GM12878 (cell line): ENCODE measurements at regions not wholly inside any gene's neighbourhood (a gene's known extent, or its start where the extent isn't known, plus 50 kb on each side); places are given as distances from the start of the nearest gene placed in this dataset.

ENCODE experiments used
- ATAC-seq: fragments of 200-7000 bp; cut with Tn5 transposase; 3 replicates; pipeline ENCODE4 v1.9.1; 2020; ENCODE audit warnings: mild to moderate bottlenecking, moderate library complexity
- BruUV-seq: library from RNA; stranded (reverse); fragments of 400-500 nt; replicated peaks from 2 replicates; lab custom pipeline; 2021; lab: Mats Ljungman, UMichigan
- CTCF ChIA-PET: fragments of 300-600 bp; sonication (Branson Sonifier 250); formaldehyde crosslinking; extraction: SDS; loops from one replicate; lab custom pipeline; 2021; ENCODE audit warnings: inconsistent platforms; lab: Yijun Ruan, JAX
- POLR2A ChIA-PET: fragments of 350-600 bp; formaldehyde crosslinking; extraction: SDS; loops from one replicate; lab custom pipeline; 2021; ENCODE audit warnings: inconsistent platforms; lab: Charles Lee
- RAD21 ChIA-PET: fragments of 300-600 bp; sonication (Branson Sonifier 250); formaldehyde crosslinking; loops from one replicate; lab custom pipeline; 2023; ENCODE audit warnings: antibody characterized with exemption; ENCODE audit not compliant: unreplicated experiment; lab: Charles Lee
- SMC1A ChIA-PET: fragments of 300-600 bp; sonication (Branson Sonifier 250); formaldehyde crosslinking; loops from one replicate; lab custom pipeline; 2023; ENCODE audit not compliant: unreplicated experiment, uncharacterized antibody; lab: Charles Lee
- DNase-seq: peaks from one replicate; pipeline ENCODE4 v3.0.0-alpha.2; 2011; ENCODE audit warnings: low read depth, low spot score
- FAIRE-seq: peaks from 3 replicates; lab custom pipeline; 2011; peaks lifted over from hg19 to GRCh38; lab: Jason Lieb, UNC
- H2AFZ ChIP-seq: 2 replicates; pipeline ENCODE4 v1.6.0; 2011; ENCODE audit warnings: low read depth, low read length, control low read depth; ENCODE audit not compliant: control insufficient read depth
- H3K27ac ChIP-seq: 2 replicates; pipeline ENCODE4 v1.5.1; 2011; ENCODE audit warnings: control low read depth; ENCODE audit not compliant: control insufficient read depth, insufficient read depth
- H3K27me3 ChIP-seq, 2 experiments: replicated peaks in 1 of 2; 2 replicates each; pipeline versions ENCODE4 v1.6.0 to v1.6.1; 2011; ENCODE audit warnings: low read length in 1 of 2; ENCODE audit not compliant: control insufficient read depth in 2 of 2, insufficient read depth in 2 of 2
- H3K36me3 ChIP-seq, 2 experiments: 2 replicates each; pipeline ENCODE4 v1.5.1; 2011; ENCODE audit warnings: low read length in 1 of 2; ENCODE audit not compliant: control insufficient read depth in 2 of 2, insufficient read depth in 2 of 2
- H3K4me1 ChIP-seq: 2 replicates; pipeline ENCODE4 v1.6.1; 2011; ENCODE audit warnings: mild to moderate bottlenecking, low read length, moderate library complexity, mixed read lengths; ENCODE audit not compliant: control insufficient read depth, insufficient read depth
- H3K4me2 ChIP-seq: 2 replicates; pipeline ENCODE4 v1.6.0; 2011; ENCODE audit warnings: control low read depth; ENCODE audit not compliant: control insufficient read depth, insufficient read depth
- H3K4me3 ChIP-seq: fragments of 200-600 bp; sonication (generic); 2 replicates; pipeline ENCODE4 v1.5.1; 2016
- H3K79me2 ChIP-seq: 2 replicates; pipeline ENCODE4 v1.6.0; 2011; ENCODE audit warnings: low read length; ENCODE audit not compliant: control insufficient read depth, insufficient read depth
- H3K9ac ChIP-seq: 2 replicates; pipeline ENCODE4 v1.8.0; 2011; ENCODE audit warnings: low read length, control low read depth, mixed read lengths; ENCODE audit not compliant: control insufficient read depth, insufficient read depth
- H3K9me3 ChIP-seq: replicated peaks from 3 replicates; pipeline ENCODE4 v1.5.1; 2011; ENCODE audit warnings: mild to moderate bottlenecking, low read length; ENCODE audit not compliant: control insufficient read depth, insufficient read depth
- H4K20me1 ChIP-seq: 2 replicates; pipeline ENCODE4 v1.6.0; 2011; ENCODE audit not compliant: control insufficient read depth, insufficient read depth
- NFIC ChIP-seq: IDR thresholded peaks from 2 replicates; pipeline ENCODE4 v1.6.1; 2012; ENCODE audit warnings: low read depth, mild to moderate bottlenecking, inconsistent platforms, low read length, moderate library complexity
- NR2C1 ChIP-seq: fragments of 450-650 bp; IDR thresholded peaks from 2 replicates; pipeline ENCODE4 v1.6.1; 2017; ENCODE audit warnings: antibody characterized with exemption, mild to moderate bottlenecking, moderate library complexity
- PAX5 ChIP-seq: IDR thresholded peaks from 2 replicates; pipeline ENCODE4 v1.6.1; 2011; ENCODE audit warnings: low read depth, low read length, borderline replicate concordance
- TCF12 ChIP-seq: IDR thresholded peaks from 2 replicates; pipeline ENCODE4 v1.6.1; 2011; ENCODE audit warnings: low read depth, mild to moderate bottlenecking, low read length
- YY1 ChIP-seq: IDR thresholded peaks from 2 replicates; pipeline ENCODE4 v1.6.1; 2011; ENCODE audit warnings: low read depth, mild to moderate bottlenecking, low read length
- WGBS: methylation state at CpG from one replicate; pipeline ENCODE4 v1.1.6; 2016; ENCODE audit warnings: low lambda C conversion rate; ENCODE audit not compliant: insufficient replicate concordance, insufficient coverage; ENCODE audit errors: missing lambda C conversion rate; 5-methylcytosine and 5-hydroxymethylcytosine counted together
- in situ Hi-C: fragments of 300-500 bp; cut with MboI; formaldehyde crosslinking; loops from 9 replicates; pipeline ENCODE4 v1.14.3; 2018; ENCODE audit warnings: mixed read lengths
- intact Hi-C: fragments of 100-400 bp; cut with micrococcal nuclease; formaldehyde crosslinking; loops from one replicate; pipeline ENCODE4 v1.14.2; 2022; ENCODE audit not compliant: unreplicated experiment
- TF ChIP-seq, protein P1 (sequence below): fragments of 450-650 bp; IDR thresholded peaks from 2 replicates; pipeline ENCODE4 v1.6.1; 2018; ENCODE audit warnings: borderline replicate concordance, mild to moderate bottlenecking; ENCODE audit not compliant: partially characterized antibody

DNA sequence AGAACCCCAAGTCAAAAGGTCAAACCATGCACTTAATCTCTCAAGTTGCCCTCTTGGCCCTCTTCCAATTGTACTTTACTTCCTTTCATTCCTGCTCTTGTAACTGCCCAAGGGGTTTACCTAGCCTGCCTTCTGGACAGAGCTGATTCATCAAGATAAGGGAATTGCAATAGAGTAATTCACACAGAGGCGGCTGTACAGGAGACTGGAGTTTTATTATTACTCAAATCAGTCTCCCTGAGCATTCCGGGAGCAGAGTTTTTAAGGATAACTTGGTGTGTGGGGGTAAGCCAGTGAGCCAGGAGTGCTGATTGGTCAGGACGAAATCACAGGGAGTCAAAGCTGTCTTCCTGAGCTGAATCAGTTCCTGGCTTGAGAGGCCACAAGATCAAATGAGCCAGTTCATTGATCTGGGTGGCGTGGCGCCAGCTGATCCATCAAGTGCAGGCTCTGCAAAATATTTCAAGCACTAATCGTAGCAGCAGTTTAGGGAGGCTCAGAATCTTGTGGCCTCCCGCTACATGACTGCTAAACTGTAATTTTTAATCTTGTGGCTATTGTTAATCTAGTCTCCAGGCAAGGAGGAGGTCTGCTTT lies 590.0 kb downstream of the EPHA3 start:
- Histone ChIP-seq H3K4me1 (no peaks in the 10 kb centered on the region), H3K27ac (no peak overlapping the region), H3K9ac (no peak overlapping the region), H3K4me2 (no peak overlapping the region), H2AFZ (no peak overlapping the region), H3K4me3 (no peak overlapping the region), H4K20me1 (no peaks in the 10 kb centered on the region), H3K79me2 (no peaks in the 10 kb centered on the region), H3K36me3 (no peaks in the 10 kb centered on the region), H3K9me3 (no peaks in the 10 kb centered on the region), H3K27me3 (no peaks in the 10 kb centered on the region)
- DNase-seq: no peak
- 7% methylated on average over 7 of the region's 7 CpGs for WGBS
- POLR2A ChIA-PET: interaction anchor here (0.6 to 1.4 kb wide), 2 partner anchors 9 to 93 kb away, joined by 3 to 8 read pairs; no protein-coding TSS in a partner anchor
- in situ Hi-C loops (no loop called here), intact Hi-C loops (no loop called here)
- CTCF ChIA-PET: interaction anchor here (0.6 to 1.3 kb wide), 4 partner anchors 16 to 394 kb away, joined by 3 to 5 read pairs (median 4); no protein-coding TSS in a partner anchor
- RAD21 ChIA-PET: interaction anchor here (0.9 to 1.4 kb wide), 4 partner anchors 16 to 394 kb away, joined by 3 to 9 read pairs (median 4); no protein-coding TSS in a partner anchor
- FAIRE-seq: no peak
- TF ChIP-seq PAX5 (no peak), NFIC (no peak), TCF12 (no peak), YY1 (no peak), NR2C1 (no peak)
- TF ChIP-seq, protein P1, sequence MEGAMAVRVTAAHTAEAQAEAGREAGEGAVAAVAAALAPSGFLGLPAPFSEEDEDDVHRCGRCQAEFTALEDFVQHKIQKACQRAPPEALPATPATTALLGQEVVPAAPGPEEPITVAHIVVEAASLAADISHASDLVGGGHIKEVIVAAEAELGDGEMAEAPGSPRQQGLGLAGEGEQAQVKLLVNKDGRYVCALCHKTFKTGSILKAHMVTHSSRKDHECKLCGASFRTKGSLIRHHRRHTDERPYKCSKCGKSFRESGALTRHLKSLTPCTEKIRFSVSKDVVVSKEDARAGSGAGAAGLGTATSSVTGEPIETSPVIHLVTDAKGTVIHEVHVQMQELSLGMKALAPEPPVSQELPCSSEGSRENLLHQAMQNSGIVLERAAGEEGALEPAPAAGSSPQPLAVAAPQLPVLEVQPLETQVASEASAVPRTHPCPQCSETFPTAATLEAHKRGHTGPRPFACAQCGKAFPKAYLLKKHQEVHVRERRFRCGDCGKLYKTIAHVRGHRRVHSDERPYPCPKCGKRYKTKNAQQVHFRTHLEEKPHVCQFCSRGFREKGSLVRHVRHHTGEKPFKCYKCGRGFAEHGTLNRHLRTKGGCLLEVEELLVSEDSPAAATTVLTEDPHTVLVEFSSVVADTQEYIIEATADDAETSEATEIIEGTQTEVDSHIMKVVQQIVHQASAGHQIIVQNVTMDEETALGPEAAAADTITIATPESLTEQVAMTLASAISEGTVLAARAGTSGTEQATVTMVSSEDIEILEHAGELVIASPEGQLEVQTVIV: no peak
- no TSS peak for BruUV-seq
- SMC1A ChIA-PET: interaction anchor here (0.8 to 4.5 kb wide), 7 partner anchors 15 to 440 kb away, joined by 3 to 13 read pairs (median 6); no protein-coding TSS in a partner anchor
- ATAC-seq: no peak
